H1 (cell line): ENCODE measurements at regions not wholly inside any gene's neighbourhood (a gene's known extent, or its start where the extent isn't known, plus 50 kb on each side); places are given as distances from the start of the nearest gene placed in this dataset.

Experiments
- GABPA ChIP-seq: IDR thresholded peaks from 2 replicates; pipeline ENCODE4 v1.6.1; 2011; ENCODE audit warnings: mild to moderate bottlenecking, low read length, moderate library complexity, borderline replicate concordance; ENCODE audit not compliant: insufficient read depth
- GTF2F1 ChIP-seq: IDR thresholded peaks from 2 replicates; pipeline ENCODE4 v1.6.1; 2012; ENCODE audit warnings: low read depth, low read length, improper control_type of control experiment, borderline replicate concordance

DNA sequence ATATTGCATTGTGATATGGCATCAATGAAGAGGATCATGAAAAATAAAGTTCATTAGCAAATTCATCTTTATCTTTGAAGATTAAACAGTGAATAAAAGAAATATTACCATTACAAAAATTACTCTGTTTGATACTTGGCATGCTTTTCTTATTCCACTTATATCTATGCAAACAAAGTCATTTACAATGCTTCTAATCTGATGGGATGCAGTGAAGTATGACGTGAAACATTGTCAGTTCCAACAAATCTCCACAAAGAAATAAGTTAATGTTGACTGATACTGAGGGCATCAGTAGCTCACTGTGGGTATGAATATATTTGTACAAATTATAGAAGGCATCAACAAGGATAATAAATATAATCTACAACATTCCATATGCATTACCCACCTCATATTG lies 672.8 kb upstream of the POT1 start (continued):
- TF ChIP-seq GTF2F1: no peak
- no peak for TF ChIP-seq GABPA
